Liver (tissue), 3 donors: ENCODE measurements at regions not wholly inside any gene's neighbourhood (a gene's known extent, or its start where the extent isn't known, plus 50 kb on each side); places are given as distances from the start of the nearest gene placed in this dataset.

Source experiments
- NR2F2 ChIP-seq: IDR thresholded peaks from 2 replicates; pipeline ENCODE4 v1.6.1; 2016; ENCODE audit warnings: antibody characterized with exemption
- RXRA ChIP-seq, 2 donors: IDR thresholded peaks; 2 replicates each; pipeline ENCODE4 v1.6.1; 2017 to 2018; ENCODE audit warnings: antibody characterized with exemption in 2 of 2, mild to moderate bottlenecking in 1 of 2
- SP1 ChIP-seq: IDR thresholded peaks from 2 replicates; pipeline ENCODE4 v1.6.1; 2018; ENCODE audit warnings: antibody characterized with exemption, mild to moderate bottlenecking
- TAF1 ChIP-seq: conservative IDR thresholded peaks from 2 replicates; pipeline ENCODE4 v1.6.1; 2016; ENCODE audit warnings: antibody characterized with exemption, mild to moderate bottlenecking
- TF ChIP-seq, protein P1 (sequence below): fragments of 150-350 bp; IDR thresholded peaks from 2 replicates; pipeline ENCODE4 v1.5.1; 2017; ENCODE audit warnings: improper control_type of control experiment, low read depth, low read length; ENCODE audit not compliant: missing input control
- TF ChIP-seq, protein P2 (sequence below): IDR thresholded peaks from 2 replicates; pipeline ENCODE4 v1.6.1; 2016; ENCODE audit warnings: antibody characterized with exemption
- donor health status: healthy.
- donor health status: healthy.

DNA sequence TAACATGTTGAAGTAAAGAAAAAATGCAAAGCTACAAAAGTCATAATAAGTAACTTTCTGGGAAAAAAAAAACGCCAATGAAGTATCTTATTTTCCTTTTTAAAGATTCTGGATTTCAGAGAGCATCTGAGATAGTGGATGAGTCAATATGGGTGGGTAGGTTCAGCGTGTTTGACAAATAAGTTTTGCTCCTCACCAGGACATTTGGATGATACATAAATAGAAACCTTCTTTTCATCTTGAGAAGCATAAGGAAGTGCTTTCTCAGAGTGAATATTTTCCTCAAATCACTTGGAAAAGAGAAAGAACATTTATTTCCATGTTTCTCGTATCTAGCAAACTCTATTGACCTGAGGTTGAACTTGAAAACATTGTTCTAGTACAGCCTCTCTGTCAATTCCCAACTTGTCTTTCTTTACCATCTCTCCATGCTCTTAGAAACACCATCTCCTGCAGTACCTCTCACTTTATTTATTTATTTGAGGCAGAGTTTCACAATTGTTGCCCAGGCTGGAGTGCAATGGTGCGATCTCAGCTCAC is 463.2 kb downstream of the KLF5 start:
- TF ChIP-seq, protein P1, sequence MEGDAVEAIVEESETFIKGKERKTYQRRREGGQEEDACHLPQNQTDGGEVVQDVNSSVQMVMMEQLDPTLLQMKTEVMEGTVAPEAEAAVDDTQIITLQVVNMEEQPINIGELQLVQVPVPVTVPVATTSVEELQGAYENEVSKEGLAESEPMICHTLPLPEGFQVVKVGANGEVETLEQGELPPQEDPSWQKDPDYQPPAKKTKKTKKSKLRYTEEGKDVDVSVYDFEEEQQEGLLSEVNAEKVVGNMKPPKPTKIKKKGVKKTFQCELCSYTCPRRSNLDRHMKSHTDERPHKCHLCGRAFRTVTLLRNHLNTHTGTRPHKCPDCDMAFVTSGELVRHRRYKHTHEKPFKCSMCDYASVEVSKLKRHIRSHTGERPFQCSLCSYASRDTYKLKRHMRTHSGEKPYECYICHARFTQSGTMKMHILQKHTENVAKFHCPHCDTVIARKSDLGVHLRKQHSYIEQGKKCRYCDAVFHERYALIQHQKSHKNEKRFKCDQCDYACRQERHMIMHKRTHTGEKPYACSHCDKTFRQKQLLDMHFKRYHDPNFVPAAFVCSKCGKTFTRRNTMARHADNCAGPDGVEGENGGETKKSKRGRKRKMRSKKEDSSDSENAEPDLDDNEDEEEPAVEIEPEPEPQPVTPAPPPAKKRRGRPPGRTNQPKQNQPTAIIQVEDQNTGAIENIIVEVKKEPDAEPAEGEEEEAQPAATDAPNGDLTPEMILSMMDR = no peak
- TF ChIP-seq SP1 (no peak), TAF1 (no peak), NR2F2 (no peak), RXRA (IDR thresholded peaks at IDR 0.05) (no peak)
- TF ChIP-seq, protein P2, sequence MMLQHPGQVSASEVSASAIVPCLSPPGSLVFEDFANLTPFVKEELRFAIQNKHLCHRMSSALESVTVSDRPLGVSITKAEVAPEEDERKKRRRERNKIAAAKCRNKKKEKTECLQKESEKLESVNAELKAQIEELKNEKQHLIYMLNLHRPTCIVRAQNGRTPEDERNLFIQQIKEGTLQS = no peak
